ENCODE measurements at regions not wholly inside any gene's neighbourhood (a gene's known extent, or its start where the extent isn't known, plus 50 kb on each side); places are given as distances from the start of the nearest gene placed in this dataset.

DNA sequence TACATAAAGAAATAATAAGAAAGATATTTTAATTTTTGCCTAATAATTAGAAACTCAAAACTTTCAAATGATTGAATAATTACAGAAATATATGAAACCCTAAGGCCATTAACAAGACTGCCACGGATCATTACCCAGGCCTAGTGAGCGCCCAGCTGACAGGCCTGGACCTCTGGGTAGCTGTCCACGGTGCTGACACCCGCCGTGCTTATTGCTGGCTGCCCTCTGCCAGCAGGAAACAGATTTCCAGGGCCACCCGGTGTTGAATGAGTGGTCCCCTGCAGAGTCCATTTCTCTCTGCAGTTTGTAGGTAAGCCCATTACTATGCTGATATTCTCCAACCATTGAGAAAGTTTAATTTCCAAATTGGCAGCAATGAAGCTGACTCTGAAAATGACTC lies 254.4 kb upstream of the GJB5 start:
- H3K27ac Mint-ChIP-seq (ENCODE audit: low read depth) = no peak overlapping the region
- DNase-seq (ENCODE audit: low spot score in 2 of 2) = no peak
- H3K4me1 Mint-ChIP-seq = no peaks in the 10 kb centered on the region
- no peak overlapping the region for H3K4me3 Mint-ChIP-seq
- no peak for ATAC-seq (replicated peaks; ENCODE audit: extremely low read depth, poor library complexity, severe bottlenecking)
- H3K36me3 Mint-ChIP-seq (ENCODE audit: insufficient read depth) = no peaks in the 10 kb centered on the region
- no peaks in the 10 kb centered on the region for H3K9me3 Mint-ChIP-seq
- H3K27me3 Mint-ChIP-seq = peaks cover 24% of the 10 kb centered on the region

DNA sequence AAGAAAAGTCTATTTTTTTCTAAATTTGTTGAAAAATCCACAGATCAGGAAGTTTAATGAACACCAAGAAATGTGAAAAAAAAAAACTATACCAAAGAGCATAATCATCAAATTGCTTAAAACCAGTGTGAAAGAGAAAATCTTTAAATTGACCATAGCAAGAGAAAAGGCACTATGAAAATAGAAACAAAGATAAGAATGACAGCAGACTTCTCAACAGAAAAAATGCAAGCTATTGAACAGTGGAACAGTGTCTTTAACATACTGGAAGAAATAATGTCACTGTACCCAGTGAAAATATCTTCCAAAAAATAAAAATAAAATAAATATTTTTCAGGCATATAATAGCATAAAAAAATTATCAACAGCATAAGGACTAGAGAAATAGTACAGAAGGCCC lies 243.0 kb upstream of the GJB5 start:
- DNase-seq (ENCODE audit: low spot score in 2 of 2) = no peak
- no peak for ATAC-seq (replicated peaks; ENCODE audit: extremely low read depth, poor library complexity, severe bottlenecking)
- H3K9me3 Mint-ChIP-seq = peaks cover 12% of the 10 kb centered on the region
- H3K27me3 Mint-ChIP-seq = peaks cover 4% of the 10 kb centered on the region
- H3K36me3 Mint-ChIP-seq (ENCODE audit: insufficient read depth) = no peaks in the 10 kb centered on the region
- H3K4me3 Mint-ChIP-seq = no peak overlapping the region
- H3K4me1 Mint-ChIP-seq = no peaks in the 10 kb centered on the region
- no peak overlapping the region for H3K27ac Mint-ChIP-seq (ENCODE audit: low read depth)

DNA sequence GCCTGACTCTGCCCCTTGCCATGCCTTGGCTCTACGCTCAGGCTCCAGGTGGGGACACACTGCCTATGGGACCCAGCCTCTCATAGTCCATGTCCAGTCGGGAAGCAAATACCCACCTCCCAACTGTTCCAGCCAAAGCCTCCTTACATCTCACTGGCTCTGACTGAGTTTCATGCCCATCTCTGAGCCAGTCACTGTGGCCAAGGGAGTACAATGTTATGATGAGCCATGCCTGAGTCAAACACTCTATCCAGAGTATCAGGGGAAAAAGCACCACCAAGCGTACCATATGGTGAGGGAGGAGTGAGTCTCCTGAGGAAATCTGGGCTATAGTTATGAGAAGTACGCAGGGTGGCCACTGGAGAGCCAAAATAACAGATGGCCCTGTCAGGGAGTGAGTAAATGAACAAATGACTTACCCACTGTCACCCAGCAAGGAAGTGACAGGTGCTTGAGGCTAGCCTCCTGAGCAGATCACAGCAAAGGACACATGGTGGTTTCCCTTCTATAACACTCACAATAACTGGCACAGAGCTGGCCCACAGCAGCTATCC lies 236.6 kb upstream of the GJB5 start:
- H3K4me1 Mint-ChIP-seq = no peaks in the 10 kb centered on the region
- H3K27me3 Mint-ChIP-seq = peaks cover 9% of the 10 kb centered on the region
- no peak for DNase-seq (ENCODE audit: low spot score in 2 of 2)
- no peaks in the 10 kb centered on the region for H3K9me3 Mint-ChIP-seq
- no peaks in the 10 kb centered on the region for H3K36me3 Mint-ChIP-seq (ENCODE audit: insufficient read depth)
- no peak overlapping the region for H3K27ac Mint-ChIP-seq (ENCODE audit: low read depth)
- ATAC-seq (replicated peaks; ENCODE audit: extremely low read depth, poor library complexity, severe bottlenecking) = no peak
- H3K4me3 Mint-ChIP-seq = no peak overlapping the region

DNA sequence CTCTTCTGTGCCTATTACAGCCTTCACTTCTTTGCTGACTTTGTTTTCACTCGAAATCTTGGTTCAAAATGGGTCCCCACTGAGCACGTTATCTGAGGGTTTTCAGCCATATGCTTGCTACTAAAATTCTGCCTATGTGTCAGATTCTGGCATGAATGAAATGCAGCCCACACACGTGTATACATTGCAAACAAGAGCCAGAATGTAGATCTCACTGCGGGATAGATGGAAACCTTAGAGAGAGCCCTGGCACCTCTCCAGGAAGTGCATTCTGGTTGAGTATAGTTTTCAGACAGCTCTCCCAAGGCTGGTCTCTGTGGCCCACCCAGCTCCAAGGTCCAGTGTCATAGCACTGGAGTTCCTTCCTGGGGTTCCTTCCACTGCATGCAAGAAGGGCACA lies 234.7 kb upstream of the GJB5 start:
- H3K4me1 Mint-ChIP-seq = no peaks in the 10 kb centered on the region
- DNase-seq (ENCODE audit: low spot score in 2 of 2) (no peak), ATAC-seq (replicated peaks; ENCODE audit: extremely low read depth, poor library complexity, severe bottlenecking) (no peak)
- no peak overlapping the region for H3K4me3 Mint-ChIP-seq
- no peaks in the 10 kb centered on the region for H3K9me3 Mint-ChIP-seq
- H3K36me3 Mint-ChIP-seq (ENCODE audit: insufficient read depth) = no peaks in the 10 kb centered on the region
- H3K27me3 Mint-ChIP-seq = peaks cover 27% of the 10 kb centered on the region
- H3K27ac Mint-ChIP-seq (ENCODE audit: low read depth) = no peak overlapping the region

DNA sequence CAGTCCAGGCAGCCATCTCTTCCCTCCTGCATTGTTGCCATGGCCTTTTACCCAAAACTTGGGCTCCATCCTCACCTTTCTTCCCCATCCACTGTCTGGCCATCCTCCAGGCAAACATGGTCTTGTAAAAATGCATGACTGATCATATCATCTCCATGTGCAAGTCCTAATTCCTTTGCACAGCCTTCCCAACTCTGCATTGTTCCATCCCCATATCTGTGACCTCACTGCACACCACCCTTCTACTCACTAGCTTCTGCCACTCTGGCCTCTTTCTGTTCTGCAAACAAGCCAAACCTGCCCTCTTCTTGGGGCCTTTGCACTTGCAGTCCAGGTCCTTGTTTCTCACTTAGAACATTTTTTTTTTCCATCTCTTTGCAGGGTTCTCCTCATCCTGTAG lies 230.1 kb upstream of the GJB5 start:
- Mint-ChIP-seq H3K4me1 (no peaks in the 10 kb centered on the region), H3K36me3 (ENCODE audit: insufficient read depth) (no peaks in the 10 kb centered on the region), H3K9me3 (no peaks in the 10 kb centered on the region), H3K4me3 (no peak overlapping the region), H3K27ac (ENCODE audit: low read depth) (no peak overlapping the region), H3K27me3 (peaks cover 54% of the 10 kb centered on the region)
- DNase-seq (ENCODE audit: low spot score in 2 of 2) (no peak), ATAC-seq (replicated peaks; ENCODE audit: extremely low read depth, poor library complexity, severe bottlenecking) (no peak)

DNA sequence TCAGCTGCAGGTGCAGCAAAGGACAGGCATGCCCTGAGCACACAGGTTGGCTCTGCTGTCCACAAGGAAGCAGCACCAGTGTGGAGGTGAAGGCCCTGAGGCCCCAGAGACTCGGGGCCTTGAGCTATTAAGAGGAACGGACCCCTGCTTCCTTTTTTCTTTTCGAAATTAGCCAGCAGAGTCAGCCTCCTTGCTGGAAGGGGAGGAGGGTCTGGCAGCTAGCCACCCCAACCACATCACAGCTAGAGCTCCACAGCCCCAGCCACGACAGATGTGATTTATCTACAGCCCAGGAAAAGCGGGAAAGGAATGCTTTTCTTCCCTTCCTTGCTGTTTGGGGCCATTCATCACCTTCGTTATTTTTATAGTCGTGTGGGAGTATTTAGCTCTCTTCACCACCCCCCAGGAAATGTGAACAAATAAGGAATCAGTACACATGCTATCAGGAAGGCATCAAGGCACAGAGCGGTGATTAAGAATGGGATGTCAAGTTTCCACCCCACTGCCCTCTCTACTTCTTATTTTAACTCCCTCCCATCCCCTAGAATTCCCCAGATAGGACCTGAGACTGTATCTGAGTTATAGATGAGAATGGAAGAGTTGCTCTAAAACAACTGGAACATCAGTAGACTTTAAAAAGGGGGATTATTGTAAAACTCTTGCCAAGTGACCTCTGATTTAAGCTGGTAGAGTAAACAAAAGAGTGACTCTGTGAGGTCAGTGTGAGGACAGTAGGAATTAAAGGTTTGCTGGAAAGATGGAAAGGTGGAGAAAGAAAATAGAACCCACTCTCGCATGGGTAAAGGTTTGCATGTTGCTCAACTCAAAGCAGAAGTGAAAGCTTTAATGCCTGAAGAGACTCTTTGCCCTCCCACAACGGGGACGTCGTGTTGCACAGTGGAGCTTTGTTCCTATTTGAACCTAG lies 224.7 kb upstream of the GJB5 start:
- H3K4me1 Mint-ChIP-seq = no peaks in the 10 kb centered on the region
- no peak overlapping the region for H3K27ac Mint-ChIP-seq (ENCODE audit: low read depth)
- no peak overlapping the region for H3K4me3 Mint-ChIP-seq
- DNase-seq (ENCODE audit: low spot score in 2 of 2) = no peak
- ATAC-seq (replicated peaks; ENCODE audit: extremely low read depth, poor library complexity, severe bottlenecking) = no peak
- H3K36me3 Mint-ChIP-seq (ENCODE audit: insufficient read depth) = no peaks in the 10 kb centered on the region
- no peaks in the 10 kb centered on the region for H3K9me3 Mint-ChIP-seq
- H3K27me3 Mint-ChIP-seq = peaks cover 49% of the 10 kb centered on the region

DNA sequence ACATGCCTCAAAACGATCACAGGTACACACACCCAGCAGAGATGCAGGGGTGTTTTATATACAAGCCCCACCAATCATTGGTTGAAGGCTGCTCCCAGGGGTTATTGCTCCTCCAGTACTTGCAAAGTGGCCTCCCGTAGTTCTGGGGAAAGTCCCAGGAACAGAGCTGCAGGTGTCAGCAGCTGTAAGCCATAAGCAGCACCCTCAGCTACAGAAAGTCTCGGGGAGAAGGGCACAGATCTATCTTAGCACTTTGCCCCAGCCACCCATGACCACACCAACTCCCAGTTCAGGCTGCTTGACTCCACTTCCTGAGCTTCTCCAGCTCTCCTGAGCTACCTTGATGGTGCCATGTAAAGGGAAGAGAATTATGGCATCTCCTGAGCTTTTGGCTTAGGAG lies 222.7 kb upstream of the GJB5 start:
- no peaks in the 10 kb centered on the region for H3K4me1 Mint-ChIP-seq
- ATAC-seq (replicated peaks; ENCODE audit: extremely low read depth, poor library complexity, severe bottlenecking) (no peak), DNase-seq (ENCODE audit: low spot score in 2 of 2) (no peak)
- peaks cover 50% of the 10 kb centered on the region for H3K27me3 Mint-ChIP-seq
- H3K36me3 Mint-ChIP-seq (ENCODE audit: insufficient read depth) = no peaks in the 10 kb centered on the region
- H3K27ac Mint-ChIP-seq (ENCODE audit: low read depth) = no peak overlapping the region
- H3K4me3 Mint-ChIP-seq = no peak overlapping the region
- H3K9me3 Mint-ChIP-seq = no peaks in the 10 kb centered on the region

DNA sequence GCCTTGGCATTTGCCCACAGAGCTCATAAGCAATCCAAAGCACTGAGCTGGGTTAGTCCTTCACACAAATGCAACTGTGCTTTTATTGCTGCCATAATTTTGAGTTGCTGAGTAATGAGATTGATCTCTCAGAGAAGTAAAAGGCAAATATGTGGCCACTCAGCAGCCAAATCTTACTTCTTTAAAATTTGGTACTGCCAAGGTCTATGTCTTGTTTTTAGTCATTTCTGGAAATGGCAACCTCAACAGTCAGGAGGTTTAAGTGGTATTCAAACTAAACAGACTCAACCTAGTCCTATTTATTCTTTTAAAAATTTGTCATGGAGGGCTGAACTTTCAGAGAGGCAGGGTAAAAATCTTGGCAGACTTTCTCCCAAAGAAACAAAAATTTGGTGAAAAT lies 216.4 kb upstream of the GJB5 start:
- Mint-ChIP-seq H3K4me1 (no peaks in the 10 kb centered on the region), H3K36me3 (ENCODE audit: insufficient read depth) (no peaks in the 10 kb centered on the region), H3K4me3 (no peak overlapping the region), H3K27ac (ENCODE audit: low read depth) (no peak overlapping the region), H3K9me3 (no peaks in the 10 kb centered on the region), H3K27me3 (peaks cover 67% of the 10 kb centered on the region)
- no peak for DNase-seq (ENCODE audit: low spot score in 2 of 2)
- ATAC-seq (replicated peaks; ENCODE audit: extremely low read depth, poor library complexity, severe bottlenecking) = no peak

DNA sequence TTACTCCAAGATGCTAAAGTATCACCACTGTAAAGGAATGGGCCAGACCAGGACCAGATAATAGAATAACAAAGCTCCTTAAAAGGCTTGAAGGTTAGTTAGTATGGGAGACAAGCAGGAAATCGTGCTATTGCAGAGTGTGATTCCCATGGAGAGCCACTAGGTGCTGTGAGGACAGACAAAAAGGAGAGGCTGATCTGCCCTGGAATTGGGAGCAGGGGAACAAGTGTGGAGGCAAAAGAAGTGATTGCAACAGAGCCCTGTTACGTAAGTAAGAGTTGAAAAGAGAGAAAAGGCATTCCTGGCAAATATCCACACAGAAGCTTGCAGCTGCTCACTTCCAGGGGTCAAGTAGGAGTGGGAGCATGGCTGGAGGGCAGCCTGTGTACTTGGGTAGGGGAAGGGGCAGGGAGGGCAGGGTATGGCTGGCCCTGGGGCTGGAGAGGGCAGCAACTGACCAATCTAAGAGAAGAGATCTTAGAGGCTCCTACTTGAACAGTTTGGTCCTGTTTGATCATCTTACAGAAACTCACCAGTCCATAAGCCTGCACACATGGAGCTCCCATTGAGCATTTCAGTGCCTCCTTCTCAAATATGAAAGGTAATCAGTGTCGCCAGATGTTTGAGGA lies 207.7 kb upstream of the GJB5 start:
- Mint-ChIP-seq H3K27me3 (peaks cover 58% of the 10 kb centered on the region), H3K36me3 (ENCODE audit: insufficient read depth) (no peaks in the 10 kb centered on the region), H3K4me1 (no peaks in the 10 kb centered on the region), H3K27ac (ENCODE audit: low read depth) (no peak overlapping the region), H3K9me3 (no peaks in the 10 kb centered on the region), H3K4me3 (no peak overlapping the region)
- no peak for DNase-seq (ENCODE audit: low spot score in 2 of 2)
- ATAC-seq (replicated peaks; ENCODE audit: extremely low read depth, poor library complexity, severe bottlenecking) = no peak

DNA sequence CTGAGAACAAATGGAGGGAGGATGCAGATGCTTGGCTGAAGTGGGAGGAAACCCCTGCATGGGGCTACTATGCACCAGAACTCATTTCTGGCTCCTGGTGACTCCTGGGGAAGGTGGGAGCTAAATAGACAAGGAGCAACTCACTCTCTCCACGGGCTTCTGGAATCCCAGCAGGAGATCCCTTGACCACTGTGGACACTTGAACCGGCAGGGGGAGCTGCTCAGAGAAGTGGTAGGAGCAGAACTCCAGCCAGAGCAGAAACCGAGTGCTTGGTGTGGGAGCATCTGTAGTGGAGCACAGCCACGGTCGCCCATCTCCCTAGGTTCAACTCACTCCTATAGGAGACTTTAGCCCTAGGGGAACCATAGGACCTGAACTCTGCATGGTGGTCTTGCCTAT lies 205.6 kb upstream of the GJB5 start:
- Mint-ChIP-seq H3K9me3 (no peaks in the 10 kb centered on the region), H3K36me3 (ENCODE audit: insufficient read depth) (no peaks in the 10 kb centered on the region), H3K4me1 (no peaks in the 10 kb centered on the region), H3K27ac (ENCODE audit: low read depth) (no peak overlapping the region), H3K27me3 (peaks cover 79% of the 10 kb centered on the region), H3K4me3 (no peak overlapping the region)
- ATAC-seq (replicated peaks; ENCODE audit: extremely low read depth, poor library complexity, severe bottlenecking) = no peak
- DNase-seq (ENCODE audit: low spot score in 2 of 2) = no peak

DNA sequence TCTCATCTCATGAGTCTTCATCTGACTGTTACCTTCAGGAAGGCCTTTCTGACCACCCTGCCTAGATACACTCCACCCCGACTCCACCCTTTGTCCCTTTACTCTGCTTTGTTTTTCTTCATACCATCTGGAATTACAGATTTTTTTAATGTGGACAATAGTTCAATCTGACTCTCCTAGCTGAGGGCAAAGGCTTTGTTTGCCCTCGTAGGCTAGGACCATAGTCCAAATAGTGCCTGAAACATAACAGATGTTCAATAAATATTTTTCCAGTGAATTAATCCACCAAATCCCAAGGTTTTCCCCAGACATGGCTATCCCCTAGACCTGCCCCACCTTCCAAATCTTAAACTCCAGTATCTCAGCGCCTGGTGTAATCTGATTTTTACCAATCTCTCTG lies 176.5 kb upstream of the GJB5 start:
- no peak for ATAC-seq (replicated peaks; ENCODE audit: extremely low read depth, poor library complexity, severe bottlenecking)
- no peak overlapping the region for H3K27ac Mint-ChIP-seq (ENCODE audit: low read depth)

DNA sequence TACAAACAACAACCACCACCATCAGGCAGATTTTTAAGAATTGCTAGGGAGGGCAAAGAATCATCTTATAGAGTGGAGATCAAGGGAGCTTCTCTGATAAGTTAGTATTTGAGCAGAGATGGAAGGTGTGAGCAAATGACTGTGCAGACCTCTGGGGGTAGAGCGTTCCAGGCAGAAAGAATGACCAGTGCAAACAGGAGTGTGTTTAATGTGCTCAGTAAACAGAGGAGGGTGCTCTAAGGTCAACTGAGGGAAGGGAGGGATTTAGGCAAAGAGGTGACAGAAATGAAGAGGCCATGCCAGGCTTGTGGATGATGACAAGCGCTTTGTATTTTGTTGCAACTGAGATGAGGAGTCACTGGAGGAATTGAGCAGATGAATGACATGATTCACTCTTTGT lies 172.5 kb upstream of the GJB5 start:
- H3K4me1 Mint-ChIP-seq = no peaks in the 10 kb centered on the region
- peaks cover 63% of the 10 kb centered on the region for H3K27me3 Mint-ChIP-seq
- no peak overlapping the region for H3K4me3 Mint-ChIP-seq
- no peak overlapping the region for H3K27ac Mint-ChIP-seq (ENCODE audit: low read depth)
- no peak for ATAC-seq (replicated peaks; ENCODE audit: extremely low read depth, poor library complexity, severe bottlenecking)
- H3K9me3 Mint-ChIP-seq = no peaks in the 10 kb centered on the region
- H3K36me3 Mint-ChIP-seq (ENCODE audit: insufficient read depth) = no peaks in the 10 kb centered on the region
- no peak for DNase-seq (ENCODE audit: low spot score in 2 of 2)

More for the DNA sequence above, 176.5 kb upstream of the GJB5 start:
- H3K4me3 Mint-ChIP-seq = no peak overlapping the region
- no peaks in the 10 kb centered on the region for H3K9me3 Mint-ChIP-seq
- peaks cover 72% of the 10 kb centered on the region for H3K27me3 Mint-ChIP-seq
- no peak for DNase-seq (ENCODE audit: low spot score in 2 of 2)
- no peaks in the 10 kb centered on the region for H3K36me3 Mint-ChIP-seq (ENCODE audit: insufficient read depth)
- no peaks in the 10 kb centered on the region for H3K4me1 Mint-ChIP-seq

DNA sequence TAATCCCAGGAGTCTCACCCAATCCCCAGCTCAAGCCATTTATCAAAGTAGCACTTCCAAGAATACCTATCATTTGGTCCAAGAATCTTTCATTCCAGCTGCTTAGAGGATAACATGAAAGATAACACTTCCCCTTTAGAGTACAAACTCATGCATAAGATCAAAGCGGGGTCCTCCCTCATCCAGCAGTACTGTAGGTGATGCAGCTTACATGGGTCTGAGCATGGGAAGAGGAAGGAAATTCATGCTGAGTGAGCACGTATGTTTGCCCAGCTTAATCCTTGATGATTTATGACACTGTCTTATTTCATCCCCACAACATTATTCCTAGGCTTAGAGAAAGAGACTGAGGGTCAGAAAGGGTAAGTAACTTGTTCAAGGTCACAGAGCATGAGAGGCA lies 167.1 kb upstream of the GJB5 start:
- Mint-ChIP-seq H3K27me3 (peaks cover 46% of the 10 kb centered on the region), H3K27ac (ENCODE audit: low read depth) (no peak overlapping the region), H3K4me3 (no peak overlapping the region), H3K4me1 (no peaks in the 10 kb centered on the region), H3K36me3 (ENCODE audit: insufficient read depth) (no peaks in the 10 kb centered on the region), H3K9me3 (no peaks in the 10 kb centered on the region)
- ATAC-seq (replicated peaks; ENCODE audit: extremely low read depth, poor library complexity, severe bottlenecking) (no peak), DNase-seq (ENCODE audit: low spot score in 2 of 2) (no peak)
